HG02610 (cell line): ENCODE measurements at regions not wholly inside any gene's neighbourhood (a gene's known extent, or its start where the extent isn't known, plus 50 kb on each side); places are given as distances from the start of the nearest gene placed in this dataset.

Experiments
- ATAC-seq: cut with Tn5 transposase; IDR thresholded peaks from one replicate; pipeline ENCODE4 v1.9.1; 2021; ENCODE audit warnings: mild to moderate bottlenecking, moderate library complexity; ENCODE audit not compliant: unreplicated experiment

- no peak for ATAC-seq
Measured at GRCh38 chr2:104120171-104120570, 733.7 kb upstream of the POU3F3 start.

DNA sequence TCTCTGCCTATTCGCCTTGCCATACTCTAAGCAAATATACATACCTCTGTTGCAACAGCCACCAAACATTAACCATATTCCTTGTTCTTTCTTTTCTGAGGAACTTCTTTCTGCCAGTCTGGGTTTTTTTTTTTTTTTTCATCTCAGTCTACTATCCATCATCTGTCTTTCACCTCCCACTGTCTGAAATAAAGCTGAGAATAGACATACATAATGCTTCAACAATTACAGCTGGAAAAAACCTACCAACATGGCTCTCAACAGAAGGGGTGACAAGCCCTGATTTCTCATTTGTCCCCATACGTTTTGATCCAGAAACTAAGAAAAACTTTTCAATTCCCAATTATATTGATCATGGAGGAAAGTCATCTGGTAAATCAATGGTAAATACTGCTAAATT lies 728.8 kb upstream of the POU3F3 start:
- no peak for ATAC-seq

GRCh38 chr2:104127049-104127770 lies 726.7 kb upstream of the POU3F3 start:
- ATAC-seq: no peak

DNA sequence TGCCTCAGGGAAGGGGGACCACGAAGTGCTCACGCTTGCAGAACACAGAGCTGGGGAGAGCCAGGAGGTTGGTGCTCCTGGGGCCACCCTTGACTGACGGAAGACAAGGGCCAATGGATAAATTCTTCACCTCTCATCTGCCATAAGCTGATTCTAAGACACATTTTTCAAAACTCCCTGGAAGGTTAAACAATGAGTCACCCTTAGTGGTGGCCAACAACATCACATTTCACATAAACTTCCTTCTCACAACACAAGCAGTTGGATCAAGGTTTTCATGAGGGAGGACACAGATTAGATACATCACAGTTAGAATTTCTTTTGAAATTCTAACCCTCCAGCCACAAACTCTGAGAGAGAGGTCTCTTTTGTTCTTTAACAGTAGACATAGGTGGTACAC lies 713.6 kb upstream of the POU3F3 start:
- ATAC-seq: no peak

DNA sequence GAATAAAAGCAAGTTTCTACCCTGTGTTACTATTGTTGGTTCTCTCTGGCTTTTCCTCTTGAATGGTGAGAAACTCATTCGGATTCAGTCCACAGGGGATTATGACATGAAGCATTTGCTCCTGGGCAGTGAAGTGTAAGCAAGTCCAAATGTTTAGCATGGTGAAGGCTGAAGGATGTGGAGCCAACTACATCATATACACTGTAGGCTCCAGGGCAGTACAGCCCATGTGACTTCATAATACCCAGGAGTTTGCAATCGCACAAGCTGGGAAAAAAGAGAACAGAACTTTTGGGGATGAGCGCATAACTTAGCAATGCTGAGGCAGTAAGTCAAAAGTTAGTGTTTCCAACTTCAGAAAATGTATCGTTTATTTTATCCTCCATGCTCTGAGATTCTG lies 695.7 kb upstream of the POU3F3 start:
- no peak for ATAC-seq

DNA sequence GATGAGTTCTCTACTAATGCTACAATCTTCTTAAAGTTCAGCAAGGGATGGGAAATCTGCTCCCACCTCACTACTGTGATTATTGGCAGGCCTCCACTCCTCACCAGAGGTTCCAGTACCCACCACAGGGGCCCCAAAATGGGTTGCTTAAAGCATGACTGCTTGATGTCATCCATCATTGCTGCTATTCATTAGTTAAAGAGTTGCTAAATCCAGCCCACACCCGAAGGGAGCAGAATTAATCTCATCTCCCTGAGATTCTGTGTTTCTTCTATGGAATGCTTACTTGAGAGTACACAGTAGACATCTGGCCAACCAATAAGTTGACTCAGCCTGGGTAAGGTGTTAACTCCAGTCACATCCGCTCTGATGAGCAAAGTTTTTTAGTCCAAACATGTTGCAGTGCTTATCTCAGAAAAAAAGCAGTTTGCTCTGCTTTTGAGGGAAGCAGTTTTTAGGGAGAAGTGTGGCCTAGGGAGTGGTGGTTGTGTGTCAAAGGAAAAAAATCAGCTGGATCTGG lies 690.2 kb upstream of the POU3F3 start:
- no peak for ATAC-seq

DNA sequence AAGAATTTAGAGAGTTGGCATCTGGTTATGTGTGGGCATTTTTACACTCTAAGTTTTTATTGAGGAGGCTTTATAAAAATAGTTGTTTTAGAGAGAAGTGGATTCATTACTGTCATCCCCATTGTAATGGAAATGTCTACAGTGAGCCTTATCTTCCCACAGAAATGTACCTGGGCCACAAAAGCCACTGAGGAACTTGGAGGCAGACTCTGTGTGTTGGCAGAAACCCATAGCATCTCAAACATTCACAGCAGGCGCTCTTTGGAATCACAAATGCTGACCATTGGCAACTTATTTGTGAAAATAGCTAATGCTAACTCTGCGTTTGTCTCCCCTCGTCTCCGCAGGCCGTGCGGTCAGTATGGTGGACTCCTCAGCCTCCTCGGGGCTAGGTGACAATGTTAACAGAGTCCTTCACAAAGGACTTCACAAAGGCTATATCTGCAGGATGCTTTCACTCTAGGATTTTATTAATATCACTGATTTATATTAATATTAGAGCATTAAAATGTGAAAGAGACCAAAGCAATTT lies 689.1 kb upstream of the POU3F3 start:
- ATAC-seq: no peak

- no peak for ATAC-seq
Measured at GRCh38 chr2:104177179-104177578, 676.7 kb upstream of the POU3F3 start.

DNA sequence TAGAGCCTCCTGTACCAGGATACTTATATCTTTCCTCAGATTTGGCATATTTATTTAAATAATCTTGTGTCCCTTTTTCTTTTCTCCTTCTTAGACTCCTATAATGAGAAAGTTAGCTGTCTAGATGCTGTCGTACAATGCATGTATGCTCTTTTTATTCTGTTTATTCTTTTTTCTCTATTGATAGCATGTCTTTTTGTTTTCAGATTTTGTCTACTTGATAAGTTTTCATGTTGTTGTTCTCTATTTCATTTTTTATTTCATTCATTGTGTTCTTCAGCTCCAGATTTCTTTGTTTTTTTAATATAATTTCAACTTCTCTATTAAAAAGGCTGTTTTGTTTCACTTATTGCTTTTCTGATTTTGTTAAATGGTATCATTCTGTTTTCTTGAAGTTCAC lies 674.3 kb upstream of the POU3F3 start:
- ATAC-seq: no peak

- ATAC-seq: no peak
Measured at GRCh38 chr2:104200533-104201168, 653.3 kb upstream of the POU3F3 start.

DNA sequence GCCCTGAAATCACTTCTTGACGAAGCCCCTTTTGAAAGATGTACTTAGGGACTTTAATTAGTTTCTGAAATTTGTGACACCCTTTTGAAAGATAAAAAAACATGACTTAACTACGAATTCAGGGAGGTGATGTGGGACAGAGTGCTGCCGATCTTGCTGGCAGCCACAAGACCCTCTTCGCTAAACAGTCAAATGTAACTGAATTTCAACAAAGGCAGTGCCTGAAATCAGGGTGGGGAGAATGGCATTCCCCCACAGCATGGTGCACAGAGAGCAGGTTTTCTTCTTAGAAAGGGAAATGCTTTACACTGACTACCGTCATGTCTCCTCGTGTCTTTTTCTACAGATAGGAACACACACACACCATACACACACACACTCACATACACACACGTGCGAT lies 640.2 kb upstream of the POU3F3 start:
- ATAC-seq: no peak

GRCh38 chr2:104215269-104216161 lies 638.4 kb upstream of the POU3F3 start:
- ATAC-seq: no peak

- no peak for ATAC-seq
Measured at GRCh38 chr2:104233591-104233990, 620.3 kb upstream of the POU3F3 start.

DNA sequence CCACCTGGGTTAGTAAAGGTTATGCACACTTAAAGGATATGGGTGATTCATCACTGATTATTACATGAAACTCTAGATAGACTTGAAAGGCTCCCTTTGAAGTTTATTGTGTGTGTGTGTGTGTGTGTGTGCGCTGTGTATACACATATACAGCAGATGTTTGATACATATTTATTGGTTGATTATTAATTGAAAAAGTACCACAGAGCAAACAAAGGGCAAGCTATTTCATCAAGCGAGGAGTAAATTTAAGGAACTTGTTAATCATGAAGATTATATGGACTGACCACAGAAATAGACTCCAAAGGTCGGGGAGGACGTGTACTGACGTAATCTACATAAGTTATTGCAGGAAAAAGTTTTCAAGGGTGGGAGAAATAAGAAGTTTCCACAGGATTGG lies 617.4 kb upstream of the POU3F3 start:
- ATAC-seq: no peak

- ATAC-seq: no peak
Measured at GRCh38 chr2:104240984-104241383, 612.9 kb upstream of the POU3F3 start.

DNA sequence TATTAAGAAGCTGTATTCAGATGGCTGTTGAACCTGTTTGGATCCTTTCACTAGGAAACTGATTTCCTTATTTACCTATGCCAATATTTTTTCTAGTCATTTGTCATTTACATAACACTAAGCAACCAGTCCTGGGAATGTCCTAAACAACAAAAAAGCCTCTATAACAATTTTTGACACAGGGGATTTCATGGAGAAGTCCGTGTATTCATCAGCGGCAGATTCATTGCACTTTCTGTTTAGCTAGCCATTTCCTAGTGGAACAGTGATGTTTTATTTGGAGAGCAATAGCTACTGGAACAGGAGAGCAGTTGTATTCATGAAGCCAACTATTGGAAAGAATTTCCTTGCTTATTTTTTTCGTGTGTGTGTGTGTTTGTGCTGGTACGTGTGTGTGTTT lies 604.3 kb upstream of the POU3F3 start:
- ATAC-seq: no peak

DNA sequence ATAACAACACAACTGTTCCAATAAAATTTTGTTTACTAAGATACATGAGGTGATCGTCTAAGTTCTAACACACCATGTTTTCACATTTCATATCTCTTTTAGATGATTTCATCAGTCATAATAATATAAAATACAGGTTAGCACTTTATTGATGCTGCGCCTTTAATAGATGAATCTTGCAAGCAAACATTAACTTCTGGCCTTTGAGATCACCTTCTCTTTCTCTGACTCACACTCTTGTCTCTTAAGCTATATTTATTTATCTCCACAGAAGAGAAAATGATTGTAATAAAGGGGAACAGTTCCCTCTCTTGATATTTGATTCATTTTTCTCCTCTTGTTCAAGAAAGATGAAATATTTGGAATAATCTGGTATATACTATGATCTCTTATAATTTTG lies 603.3 kb upstream of the POU3F3 start:
- no peak for ATAC-seq

GRCh38 chr2:104254017-104254416 lies 599.9 kb upstream of the POU3F3 start:
- no peak for ATAC-seq

DNA sequence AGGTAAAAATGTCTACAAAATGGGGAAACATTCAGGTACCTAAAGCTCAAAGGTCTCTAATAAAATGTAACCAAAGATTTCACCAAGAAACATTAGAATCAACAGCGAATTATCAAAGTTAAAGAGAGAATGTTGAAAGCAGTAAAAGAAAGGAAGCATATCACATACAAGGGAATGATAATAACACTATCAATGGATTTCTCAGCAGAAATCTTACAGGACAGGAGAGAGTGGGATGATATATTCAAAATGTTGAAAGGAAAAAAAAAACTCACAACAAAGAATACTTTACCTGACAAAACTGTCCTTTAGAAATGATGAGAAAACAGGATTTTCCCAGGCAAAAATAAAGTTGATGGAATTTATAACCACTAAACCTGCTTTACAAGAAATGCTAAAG lies 591.2 kb upstream of the POU3F3 start:
- ATAC-seq: no peak

GRCh38 chr2:104279646-104280045 lies 574.3 kb upstream of the POU3F3 start:
- no peak for ATAC-seq

DNA sequence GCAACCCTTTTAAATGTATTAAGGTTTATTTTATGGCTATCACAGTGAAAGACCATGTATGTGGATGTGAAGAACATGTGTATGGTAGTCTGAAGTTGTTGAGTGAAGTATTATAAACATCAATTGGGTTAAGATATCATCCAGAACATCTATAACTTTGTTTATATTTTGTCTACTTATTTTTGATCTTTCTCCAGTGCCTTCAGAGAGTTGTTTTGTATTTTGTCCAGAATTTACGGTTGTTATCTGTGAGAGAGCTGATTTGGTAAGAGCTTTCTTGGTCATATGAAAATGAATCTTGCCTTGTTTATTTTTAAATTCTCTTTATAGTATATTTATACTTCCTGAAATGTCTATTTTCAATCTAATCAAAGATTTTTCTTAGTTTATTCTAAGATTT lies 573.7 kb upstream of the POU3F3 start:
- no peak for ATAC-seq
